NCI-H1417 treated with DMSO at 0.1 percent for 48 hours (cell line): ENCODE measurements at regions not wholly inside any gene's neighbourhood (a gene's known extent, or its start where the extent isn't known, plus 50 kb on each side); places are given as distances from the start of the nearest gene placed in this dataset.
A peak's percentile ranks its signal among the peaks of the same experiment; 100 is the strongest.
"Not testable (repeated sequence)": the region's sequence is repeated elsewhere in the genome, so short reads cannot be mapped to it uniquely, and the experiment has no call there.

Experiments
- DNase-seq: peaks from one replicate; lab custom pipeline; 2025; lab: John Stamatoyannopoulos, UW

GRCh38 chr2:52456561-52457377, 1310.8 kb upstream of the CHAC2 start:
- DNase-seq: no peak

- DNase-seq: no peak
These were observed 1312.6 kb upstream of the CHAC2 start for GRCh38 chr2:52454962-52455361.

- no peak for DNase-seq
These were observed 1315.4 kb upstream of the CHAC2 start for GRCh38 chr2:52452201-52452600.

- DNase-seq: no peak
These were observed 1321.9 kb upstream of the CHAC2 start for GRCh38 chr2:52445686-52446085.

- DNase-seq: no peak
These were observed 1336.2 kb upstream of the CHAC2 start for GRCh38 chr2:52431352-52431760.

GRCh38 chr2:52429740-52430139, 1337.9 kb upstream of the CHAC2 start:
- DNase-seq: no peak

GRCh38 chr2:52429171-52429570, 1338.4 kb upstream of the CHAC2 start:
- no peak for DNase-seq

- no peak for DNase-seq
These were observed 1339.4 kb upstream of the CHAC2 start for GRCh38 chr2:52428224-52428623.

- no peak for DNase-seq
These were observed 1343.9 kb upstream of the CHAC2 start for GRCh38 chr2:52423655-52424054.

GRCh38 chr2:52423111-52423510, 1344.5 kb upstream of the CHAC2 start:
- DNase-seq: no peak

GRCh38 chr2:52416340-52416739, 1351.3 kb upstream of the CHAC2 start:
- no peak for DNase-seq

GRCh38 chr2:52414561-52415295, 1352.9 kb upstream of the CHAC2 start:
- peak; percentile 57 for DNase-seq

GRCh38 chr2:52409308-52410118, 1358.1 kb upstream of the CHAC2 start:
- DNase-seq: not testable (repeated sequence)

GRCh38 chr2:52405980-52406379, 1361.6 kb upstream of the CHAC2 start:
- DNase-seq: no peak

- DNase-seq: no peak
These were observed 1362.7 kb upstream of the CHAC2 start for GRCh38 chr2:52404866-52405265.

GRCh38 chr2:52404046-52404445, 1363.6 kb upstream of the CHAC2 start:
- DNase-seq: no peak

- no peak for DNase-seq
These were observed 1365.5 kb upstream of the CHAC2 start for GRCh38 chr2:52402128-52402527.

- DNase-seq: no peak
These were observed 1364.9 kb upstream of the NRXN1 start for GRCh38 chr2:52396836-52397235.

- no peak for DNase-seq
These were observed 1364.0 kb upstream of the NRXN1 start for GRCh38 chr2:52395912-52396311.

GRCh38 chr2:52391621-52392020, 1359.7 kb upstream of the NRXN1 start:
- DNase-seq: no peak

GRCh38 chr2:52390651-52391050, 1358.7 kb upstream of the NRXN1 start:
- no peak for DNase-seq

GRCh38 chr2:52387937-52388590, 1356.1 kb upstream of the NRXN1 start:
- no peak for DNase-seq
